SK-N-SH (cell line): ENCODE measurements at regions not wholly inside any gene's neighbourhood (a gene's known extent, or its start where the extent isn't known, plus 50 kb on each side); places are given as distances from the start of the nearest gene placed in this dataset.

ENCODE experiments used
- CTCF ChIA-PET: fragments of 300-600, 350-600 bp; formaldehyde crosslinking; extraction: SDS; loops from one replicate; lab custom pipeline; 2021; lab: Yijun Ruan, JAX
- POLR2A ChIA-PET: fragments of 350-600 bp; sonication (Branson Sonifier 250); formaldehyde crosslinking; extraction: SDS; loops from one replicate; lab custom pipeline; 2020; ENCODE audit warnings: antibody characterized with exemption, inconsistent platforms; lab: Yijun Ruan, JAX
- DNase-seq: peaks from one replicate; pipeline ENCODE4 v3.0.0; 2012
- H2AFZ ChIP-seq: fragments of 200-600 bp; sonication (generic); 2 replicates; pipeline ENCODE4 v1.8.1; 2016; ENCODE audit warnings: antibody characterized with exemption, mild to moderate bottlenecking, low read depth
- H3F3A ChIP-seq: fragments of 200-600 bp; sonication (generic); replicated peaks from 2 replicates; pipeline ENCODE3; 2016; ENCODE audit warnings: antibody characterized with exemption, mild to moderate bottlenecking; ENCODE audit not compliant: insufficient read depth
- H3K27ac ChIP-seq, 2 experiments: fragments of 200-500 bp in 1 of 2; fragments of 200-600 bp in 1 of 2; sonication (Bioruptor generic) in 1 of 2; sonication (generic), shearing (Covaris generic) in 1 of 2; 2 replicates each; pipeline versions ENCODE4 v1.5.1 to v1.6.1; 2014 to 2016; ENCODE audit warnings: low read depth in 2 of 2, inconsistent platforms in 1 of 2, low read length in 1 of 2, mild to moderate bottlenecking in 1 of 2, mixed read lengths in 1 of 2
- H3K27me3 ChIP-seq: fragments of 200-600 bp; sonication (generic), shearing (Covaris generic); 2 replicates; pipeline ENCODE4 v1.6.1; 2016; ENCODE audit warnings: mixed run types; ENCODE audit not compliant: insufficient read depth
- H3K36me3 ChIP-seq, 2 experiments: fragments of 200-500 bp in 1 of 2; fragments of 200-600 bp in 1 of 2; sonication (Bioruptor generic) in 1 of 2; sonication (generic) in 1 of 2; replicated peaks in 1 of 2; 2 replicates each; pipeline versions ENCODE3 to v1.5.1; 2014 to 2016; ENCODE audit warnings: low read length in 1 of 2, mild to moderate bottlenecking in 1 of 2; ENCODE audit not compliant: insufficient read depth in 2 of 2, control insufficient read depth in 1 of 2
- H3K4me1 ChIP-seq, 2 experiments: fragments of 200-500 bp in 1 of 2; fragments of 200-600 bp in 1 of 2; sonication (Bioruptor generic) in 1 of 2; sonication (generic), shearing (Covaris generic) in 1 of 2; 2 replicates each; pipeline versions ENCODE4 v1.5.1 to v1.6.1; 2014 to 2016; ENCODE audit warnings: low read depth in 1 of 2, low read length in 1 of 2, mixed run types in 1 of 2; ENCODE audit not compliant: insufficient read depth in 2 of 2, control insufficient read depth in 1 of 2
- H3K4me2 ChIP-seq: fragments of 200-600 bp; sonication (generic), shearing (Covaris generic); 2 replicates; pipeline ENCODE4 v1.6.1; 2017; ENCODE audit warnings: mixed run types
- H3K4me3 ChIP-seq, 2 experiments: fragments of 200-500 bp in 1 of 2; fragments of 200-600 bp in 1 of 2; sonication (Bioruptor generic) in 1 of 2; sonication (generic), shearing (Covaris generic) in 1 of 2; 2 replicates each; pipeline versions ENCODE4 v1.5.1 to v1.8.1; 2014 to 2016; ENCODE audit warnings: low read depth in 2 of 2, inconsistent platforms in 1 of 2, low read length in 1 of 2, mild to moderate bottlenecking in 1 of 2, mixed read lengths in 1 of 2, moderate library complexity in 1 of 2
- H3K79me2 ChIP-seq: fragments of 200-600 bp; sonication (generic); 2 replicates; pipeline ENCODE4 v1.8.1; 2017; ENCODE audit warnings: mild to moderate bottlenecking; ENCODE audit not compliant: insufficient read depth
- H3K9ac ChIP-seq: fragments of 200-600 bp; sonication (generic); 2 replicates; pipeline ENCODE4 v1.6.1; 2017; ENCODE audit warnings: mixed run types
- H3K9me2 ChIP-seq: fragments of 200-600 bp; sonication (generic); 2 replicates; pipeline ENCODE4 v1.6.1; 2017; ENCODE audit warnings: mixed run types
- H3K9me3 ChIP-seq: fragments of 200-600 bp; sonication (generic); 2 replicates; pipeline ENCODE4 v1.6.1; 2017; ENCODE audit warnings: mixed run types, mild to moderate bottlenecking, moderate library complexity
- H4K20me1 ChIP-seq: fragments of 200-600 bp; sonication (generic); 2 replicates; pipeline ENCODE4 v1.6.1; 2017; ENCODE audit warnings: mild to moderate bottlenecking, mixed run types; ENCODE audit not compliant: insufficient read depth
- CHD2 ChIP-seq: fragments of 150-350 bp; IDR thresholded peaks from 2 replicates; pipeline ENCODE4 v1.6.1; 2018; ENCODE audit warnings: low read length; ENCODE audit not compliant: partially characterized antibody
- GABPA ChIP-seq: IDR thresholded peaks from 2 replicates; pipeline ENCODE4 v1.4.0; 2012; ENCODE audit warnings: low read depth, mild to moderate bottlenecking
- NRF1 ChIP-seq: IDR thresholded peaks from 2 replicates; pipeline ENCODE4 v1.6.1; 2012; ENCODE audit warnings: low read depth, mild to moderate bottlenecking, low read length
- POLR2AphosphoS5 ChIP-seq: IDR thresholded peaks from 2 replicates; pipeline ENCODE4 v1.6.1; 2012; ENCODE audit warnings: low read depth, low read length
- RAD21 ChIP-seq: IDR thresholded peaks from 2 replicates; pipeline ENCODE4 v1.6.1; 2012; ENCODE audit warnings: mild to moderate bottlenecking, low read length
- RFX5 ChIP-seq: IDR thresholded peaks from 2 replicates; pipeline ENCODE4 v1.6.1; 2012; ENCODE audit warnings: mild to moderate bottlenecking, improper control_type of control experiment, low read length
- SIN3A ChIP-seq: IDR thresholded peaks from 2 replicates; pipeline ENCODE4 v1.6.1; 2012; ENCODE audit warnings: low read depth, mild to moderate bottlenecking, low read length, moderate library complexity, borderline replicate concordance
- TCF12 ChIP-seq: IDR thresholded peaks from 2 replicates; pipeline ENCODE4 v1.4.0; 2012
- WGBS: methylation state at CpG from one replicate; pipeline ENCODE4 v1.1.6; 2017; ENCODE audit warnings: low lambda C conversion rate; 5-methylcytosine and 5-hydroxymethylcytosine counted together
- TF ChIP-seq, protein P1 (sequence below): IDR thresholded peaks from 2 replicates; pipeline ENCODE4 v1.4.0; 2012; ENCODE audit warnings: low read depth, borderline replicate concordance
- TF ChIP-seq, protein P2 (sequence below): fragments of 200-600 bp; sonication (generic); IDR thresholded peaks from 2 replicates; pipeline ENCODE4 v1.6.1; 2017; ENCODE audit warnings: antibody characterized with exemption, mild to moderate bottlenecking, moderate library complexity

DNA sequence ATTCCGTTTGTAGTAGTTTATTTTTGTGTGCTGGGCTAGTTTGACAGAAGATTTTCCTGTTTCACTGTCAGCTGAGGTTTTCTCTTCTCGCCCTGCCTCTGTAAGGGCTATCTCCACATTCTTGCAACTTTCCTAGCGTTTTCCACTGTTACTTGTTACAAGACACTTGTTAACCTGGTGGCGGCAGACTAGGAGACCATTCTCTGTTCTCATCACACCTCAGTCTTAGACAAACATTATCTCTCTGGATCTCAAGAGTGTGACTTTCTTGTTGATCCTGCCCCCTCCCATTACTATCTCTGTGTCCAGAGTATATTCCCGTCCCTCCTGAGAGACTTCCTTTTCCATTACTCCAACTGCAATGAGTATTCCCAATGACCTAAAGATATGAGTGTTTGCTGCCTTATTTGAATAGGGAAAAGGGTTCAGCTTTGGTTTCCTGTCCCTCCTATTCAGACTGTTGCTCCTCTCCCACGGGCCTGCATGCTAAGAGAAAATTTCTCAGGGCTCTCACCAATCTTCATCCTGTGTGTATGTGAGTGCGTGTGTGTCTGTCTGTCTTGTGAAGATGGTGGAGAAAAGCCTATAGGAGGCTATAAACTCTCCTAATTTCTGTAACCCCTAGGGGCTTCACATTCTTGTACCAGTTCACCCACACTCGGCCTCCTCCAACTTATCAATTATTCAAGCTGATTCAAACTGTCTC is 722.4 kb upstream of the POT1 start:
- ChIA-PET CTCF (no interaction called here), POLR2A (no interaction called here)
- no peaks in the 10 kb centered on the region; the same call in 1 of the 2 replicates for H3K9me3 ChIP-seq
- H3K27me3 ChIP-seq: no peaks in the 10 kb centered on the region
- no peak for TF ChIP-seq GABPA
- no peak for TF ChIP-seq RAD21
- no peak for TF ChIP-seq CHD2
- TF ChIP-seq, protein P1, sequence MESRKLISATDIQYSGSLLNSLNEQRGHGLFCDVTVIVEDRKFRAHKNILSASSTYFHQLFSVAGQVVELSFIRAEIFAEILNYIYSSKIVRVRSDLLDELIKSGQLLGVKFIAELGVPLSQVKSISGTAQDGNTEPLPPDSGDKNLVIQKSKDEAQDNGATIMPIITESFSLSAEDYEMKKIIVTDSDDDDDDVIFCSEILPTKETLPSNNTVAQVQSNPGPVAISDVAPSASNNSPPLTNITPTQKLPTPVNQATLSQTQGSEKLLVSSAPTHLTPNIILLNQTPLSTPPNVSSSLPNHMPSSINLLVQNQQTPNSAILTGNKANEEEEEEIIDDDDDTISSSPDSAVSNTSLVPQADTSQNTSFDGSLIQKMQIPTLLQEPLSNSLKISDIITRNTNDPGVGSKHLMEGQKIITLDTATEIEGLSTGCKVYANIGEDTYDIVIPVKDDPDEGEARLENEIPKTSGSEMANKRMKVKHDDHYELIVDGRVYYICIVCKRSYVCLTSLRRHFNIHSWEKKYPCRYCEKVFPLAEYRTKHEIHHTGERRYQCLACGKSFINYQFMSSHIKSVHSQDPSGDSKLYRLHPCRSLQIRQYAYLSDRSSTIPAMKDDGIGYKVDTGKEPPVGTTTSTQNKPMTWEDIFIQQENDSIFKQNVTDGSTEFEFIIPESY: no peak
- TF ChIP-seq TCF12: no peak
- TF ChIP-seq RFX5: no peak
- TF ChIP-seq POLR2AphosphoS5: no peak
- no peak for TF ChIP-seq SIN3A
- H3K79me2 ChIP-seq: no peaks in the 10 kb centered on the region
- no peaks in the 10 kb centered on the region for H3K36me3 ChIP-seq
- no peak for DNase-seq
- no peaks in the 10 kb centered on the region for H4K20me1 ChIP-seq
- no peaks in the 10 kb centered on the region for H3F3A ChIP-seq
- no peak overlapping the region for H2AFZ ChIP-seq
- WGBS: 45% methylated on average over 8 of the region's 8 CpGs
- no peak overlapping the region for H3K9ac ChIP-seq
- no peak overlapping the region for H3K27ac ChIP-seq
- no peaks in the 10 kb centered on the region for H3K9me2 ChIP-seq
- H3K4me3 ChIP-seq: no peak overlapping the region
- H3K4me2 ChIP-seq: no peak overlapping the region
- no peaks in the 10 kb centered on the region for H3K4me1 ChIP-seq

DNA sequence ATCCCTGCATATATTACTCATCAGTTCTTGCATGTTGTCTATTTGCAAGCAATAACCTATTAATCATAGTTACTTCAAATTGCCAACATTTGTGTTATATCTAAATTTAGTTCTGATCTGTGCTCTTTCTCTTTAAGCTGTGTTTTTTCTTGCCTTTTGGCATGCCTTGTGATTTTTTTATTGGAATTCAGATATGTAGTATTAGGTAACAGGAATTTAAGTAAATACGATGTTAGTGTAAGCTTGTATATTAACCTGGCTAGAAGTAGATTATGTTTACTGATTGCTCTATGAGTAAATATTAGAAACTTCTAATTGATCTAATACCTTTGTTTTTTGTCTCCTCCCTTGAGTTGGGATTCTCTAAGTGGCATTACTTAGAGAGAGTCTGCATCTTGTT is 718.9 kb upstream of the POT1 start:
- no peaks in the 10 kb centered on the region for H3K79me2 ChIP-seq
- no peaks in the 10 kb centered on the region for H4K20me1 ChIP-seq
- TF ChIP-seq, protein P2, sequence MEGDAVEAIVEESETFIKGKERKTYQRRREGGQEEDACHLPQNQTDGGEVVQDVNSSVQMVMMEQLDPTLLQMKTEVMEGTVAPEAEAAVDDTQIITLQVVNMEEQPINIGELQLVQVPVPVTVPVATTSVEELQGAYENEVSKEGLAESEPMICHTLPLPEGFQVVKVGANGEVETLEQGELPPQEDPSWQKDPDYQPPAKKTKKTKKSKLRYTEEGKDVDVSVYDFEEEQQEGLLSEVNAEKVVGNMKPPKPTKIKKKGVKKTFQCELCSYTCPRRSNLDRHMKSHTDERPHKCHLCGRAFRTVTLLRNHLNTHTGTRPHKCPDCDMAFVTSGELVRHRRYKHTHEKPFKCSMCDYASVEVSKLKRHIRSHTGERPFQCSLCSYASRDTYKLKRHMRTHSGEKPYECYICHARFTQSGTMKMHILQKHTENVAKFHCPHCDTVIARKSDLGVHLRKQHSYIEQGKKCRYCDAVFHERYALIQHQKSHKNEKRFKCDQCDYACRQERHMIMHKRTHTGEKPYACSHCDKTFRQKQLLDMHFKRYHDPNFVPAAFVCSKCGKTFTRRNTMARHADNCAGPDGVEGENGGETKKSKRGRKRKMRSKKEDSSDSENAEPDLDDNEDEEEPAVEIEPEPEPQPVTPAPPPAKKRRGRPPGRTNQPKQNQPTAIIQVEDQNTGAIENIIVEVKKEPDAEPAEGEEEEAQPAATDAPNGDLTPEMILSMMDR: no peak
- TF ChIP-seq NRF1: no peak
- no peaks in the 10 kb centered on the region for H3K4me1 ChIP-seq
- no peak overlapping the region for H3K4me2 ChIP-seq
- H3F3A ChIP-seq: no peaks in the 10 kb centered on the region
- 75% methylated on average over 1 of the region's 1 CpG for WGBS
- POLR2A ChIA-PET: no interaction called here
- H3K9ac ChIP-seq: no peak overlapping the region
- no peaks in the 10 kb centered on the region for H3K9me3 ChIP-seq
- CTCF ChIA-PET: no interaction called here
- no peak overlapping the region for H2AFZ ChIP-seq
- no peaks in the 10 kb centered on the region for H3K27me3 ChIP-seq
- H3K27ac ChIP-seq: no peak overlapping the region
- no peaks in the 10 kb centered on the region for H3K36me3 ChIP-seq
- H3K9me2 ChIP-seq: no peaks in the 10 kb centered on the region
- H3K4me3 ChIP-seq: no peak overlapping the region
- DNase-seq: no peak
